GM23338 (cell line): ENCODE measurements at regions not wholly inside any gene's neighbourhood (a gene's known extent, or its start where the extent isn't known, plus 50 kb on each side); places are given as distances from the start of the nearest gene placed in this dataset. TPM values are rescaled to one million over a fixed set of nuclear protein-coding genes. Genes with fewer than 3 reads are reported as not detected.

Experiments
- small RNA-seq: library from RNA; depleted of rRNA; stranded (forward); fragments of <200 nt; gene quantifications from one replicate; pipeline ENCODE3, GENCODE V24; 2014; ENCODE audit warnings: low replicate concordance

Small RNAs in the stretch of these regions (small RNA-seq; reads per million reads assigned to genes)
- gene RN7SKP218 (not detected), gene RNU1-14P (0.12 reads per million)
